Upper lobe of left lung (tissue), 4 donors: ENCODE measurements at regions not wholly inside any gene's neighbourhood (a gene's known extent, or its start where the extent isn't known, plus 50 kb on each side); places are given as distances from the start of the nearest gene placed in this dataset.

Experiments
- EP300 ChIP-seq, 4 donors: sonication (generic); formaldehyde crosslinking; IDR thresholded peaks; one replicate each; pipeline ENCODE4 v1.5.1; 2017; ENCODE audit warnings: antibody characterized with exemption in 4 of 4, control low read depth in 2 of 4
- POLR2A ChIP-seq, 4 donors: fragments of 450-650 bp; IDR thresholded peaks; one replicate each; pipeline ENCODE4 v1.5.1; 2016 to 2017; ENCODE audit warnings: antibody characterized with exemption in 4 of 4, mild to moderate bottlenecking in 2 of 4
- POLR2AphosphoS5 ChIP-seq, 2 donors: sonication (generic); formaldehyde crosslinking; IDR thresholded peaks; one replicate each; pipeline ENCODE4 v1.5.1; 2017; ENCODE audit warnings: antibody characterized with exemption in 2 of 2
- TF ChIP-seq, protein P1 (sequence below), 6 experiments: fragments of 450-650 bp in 4 of 6; fragments of 200-600 bp in 2 of 6; sonication (generic) in 2 of 6; IDR thresholded peaks; one replicate each; pipeline ENCODE4 v1.5.1; 2016 to 2019; ENCODE audit warnings: antibody characterized with exemption in 6 of 6

DNA sequence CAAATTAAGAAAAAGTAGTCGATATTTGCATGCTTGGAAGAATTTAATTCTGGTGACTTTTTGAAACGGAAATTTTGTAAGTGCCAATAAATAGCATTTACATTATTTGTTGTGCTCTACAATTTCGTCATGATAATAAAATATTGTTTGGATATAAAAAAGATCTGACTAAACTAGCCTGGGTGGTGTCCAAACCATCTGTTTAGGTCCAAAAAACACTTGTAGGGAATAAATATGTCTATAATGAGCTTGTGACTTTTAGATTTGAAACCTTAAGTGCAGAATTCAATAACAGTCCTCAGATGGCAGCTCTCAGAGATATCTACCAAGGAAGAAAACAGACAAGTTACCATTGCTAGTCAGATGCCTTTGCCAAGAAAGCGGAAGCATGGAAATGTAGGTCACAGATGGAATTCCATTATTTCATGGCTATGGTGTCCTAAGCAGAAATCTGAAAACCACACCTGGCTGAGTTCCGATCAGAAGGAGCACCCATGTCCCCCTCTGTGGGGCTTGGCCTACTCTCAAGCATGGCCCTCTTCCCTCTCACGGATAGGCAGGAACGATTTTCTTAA is 731.1 kb downstream of the RNF144A start:
- no peak for TF ChIP-seq EP300 (IDR thresholded peaks at IDR 0.05)
- TF ChIP-seq, protein P1, sequence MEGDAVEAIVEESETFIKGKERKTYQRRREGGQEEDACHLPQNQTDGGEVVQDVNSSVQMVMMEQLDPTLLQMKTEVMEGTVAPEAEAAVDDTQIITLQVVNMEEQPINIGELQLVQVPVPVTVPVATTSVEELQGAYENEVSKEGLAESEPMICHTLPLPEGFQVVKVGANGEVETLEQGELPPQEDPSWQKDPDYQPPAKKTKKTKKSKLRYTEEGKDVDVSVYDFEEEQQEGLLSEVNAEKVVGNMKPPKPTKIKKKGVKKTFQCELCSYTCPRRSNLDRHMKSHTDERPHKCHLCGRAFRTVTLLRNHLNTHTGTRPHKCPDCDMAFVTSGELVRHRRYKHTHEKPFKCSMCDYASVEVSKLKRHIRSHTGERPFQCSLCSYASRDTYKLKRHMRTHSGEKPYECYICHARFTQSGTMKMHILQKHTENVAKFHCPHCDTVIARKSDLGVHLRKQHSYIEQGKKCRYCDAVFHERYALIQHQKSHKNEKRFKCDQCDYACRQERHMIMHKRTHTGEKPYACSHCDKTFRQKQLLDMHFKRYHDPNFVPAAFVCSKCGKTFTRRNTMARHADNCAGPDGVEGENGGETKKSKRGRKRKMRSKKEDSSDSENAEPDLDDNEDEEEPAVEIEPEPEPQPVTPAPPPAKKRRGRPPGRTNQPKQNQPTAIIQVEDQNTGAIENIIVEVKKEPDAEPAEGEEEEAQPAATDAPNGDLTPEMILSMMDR (IDR thresholded peaks at IDR 0.05), result no peak
- no peak for TF ChIP-seq POLR2A (IDR thresholded peaks at IDR 0.05)
- TF ChIP-seq POLR2AphosphoS5 (IDR thresholded peaks at IDR 0.05), result no peak
